Left colon (tissue), 2 donors: ENCODE measurements at regions not wholly inside any gene's neighbourhood (a gene's known extent, or its start where the extent isn't known, plus 50 kb on each side); places are given as distances from the start of the nearest gene placed in this dataset.

ENCODE experiments used
- ATAC-seq: fragments of 200-7000 bp; cut with Tn5 transposase; one replicate; pipeline ENCODE4 v1.9.1; 2020; ENCODE audit warnings: mild to moderate bottlenecking, moderate library complexity
- DNase-seq, 2 donors: peaks; one replicate each; pipeline ENCODE4 v3.0.0-alpha.2; 2020
- intact Hi-C, 2 donors: fragments of 100-400 bp; cut with DNase I in 1 of 2; cut with micrococcal nuclease in 1 of 2; formaldehyde crosslinking; loops; one replicate each; pipeline versions ENCODE4 v1.11.2 to v1.14.0; 2022; cut with DNase I, micrococcal nuclease
- donor health status: DM: no; HTN: no; CAD: no.
- donor health status: DM: yes; HTN: yes; CAD: no.

GRCh38 chr13:75927183-75927669 lies 291.1 kb downstream of the LMO7 start:
- no peak for ATAC-seq
- intact Hi-C loops: no loop called here

DNA sequence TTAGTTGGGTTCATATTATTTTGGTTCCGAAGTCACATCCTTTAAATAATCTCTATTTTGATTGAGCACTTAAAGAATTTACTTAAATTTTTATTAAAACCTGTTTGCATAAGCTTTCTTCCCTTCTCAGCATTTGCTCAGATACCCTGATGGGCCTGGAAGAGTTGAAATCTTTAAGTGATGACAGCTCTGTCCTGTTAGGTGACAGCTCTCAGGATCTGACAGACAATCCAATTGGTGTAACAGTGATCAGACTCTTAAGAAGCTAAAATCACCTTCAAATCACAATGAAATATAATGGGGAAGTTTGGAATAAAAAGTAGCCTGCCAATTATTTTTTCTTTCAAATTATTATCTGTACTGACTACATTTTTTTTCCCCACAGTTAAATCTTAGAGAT lies 284.4 kb downstream of the LMO7 start:
- DNase-seq: no peak
- intact Hi-C loops: no loop called here
- no peak for ATAC-seq

More at GRCh38 chr13:75927183-75927669, 291.1 kb downstream of the LMO7 start:
- no peak for DNase-seq

DNA sequence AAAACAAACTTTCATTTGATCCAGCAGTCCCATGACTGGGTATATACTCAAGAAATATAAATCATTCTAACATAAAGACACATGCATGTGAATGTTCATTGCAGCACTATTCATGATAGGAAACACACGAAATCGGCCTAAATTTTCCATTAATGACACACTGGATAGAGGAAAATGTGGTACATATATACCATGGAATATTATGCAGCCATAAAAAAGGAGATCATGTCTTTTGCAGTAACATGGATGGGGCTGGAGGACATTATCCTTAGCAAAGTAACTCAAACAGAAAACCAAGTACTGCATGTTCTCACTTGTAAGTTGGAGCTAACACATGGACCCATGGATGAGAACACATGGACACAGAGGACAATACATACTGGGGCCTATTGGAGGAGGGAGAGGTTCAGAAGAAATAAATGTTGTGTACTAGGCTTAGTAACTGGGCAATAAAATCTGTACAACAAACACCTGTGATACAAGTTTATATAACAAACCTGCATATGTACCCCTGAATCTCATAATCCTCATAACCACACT lies 283.6 kb downstream of the LMO7 start:
- DNase-seq (no peak), ATAC-seq (no peak)

GRCh38 chr13:75915066-75915465 lies 278.9 kb downstream of the LMO7 start:
- ATAC-seq (no peak), DNase-seq (no peak)
- intact Hi-C loops: no loop called here

More for the DNA sequence above, 283.6 kb downstream of the LMO7 start:
- intact Hi-C loops: no loop called here

GRCh38 chr13:75913925-75914324 lies 277.8 kb downstream of the LMO7 start:
- DNase-seq (no peak), ATAC-seq (no peak)
- intact Hi-C loops: no loop called here

DNA sequence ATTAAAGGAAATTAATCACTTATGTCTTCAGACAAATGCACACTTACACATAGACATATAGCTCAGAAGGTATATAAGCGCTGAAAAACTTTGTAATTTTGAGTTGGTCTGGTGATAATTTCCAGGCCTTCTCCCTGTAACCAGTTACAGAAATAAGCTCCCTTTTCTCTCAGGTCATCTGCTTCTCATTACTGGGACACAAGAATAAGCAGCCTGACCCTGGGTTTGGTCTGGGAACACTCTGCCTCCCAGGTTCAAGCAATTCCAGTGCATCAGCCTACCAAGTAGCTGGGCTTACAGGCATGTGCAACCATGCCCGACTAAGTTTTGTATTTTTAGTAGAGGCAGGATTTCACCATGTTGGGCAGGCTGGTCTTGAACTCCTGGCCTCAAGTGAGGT lies 274.5 kb downstream of the LMO7 start:
- ATAC-seq: no peak
- DNase-seq: no peak
- intact Hi-C loops: no loop called here
